Erythroblast (primary cell): ENCODE measurements at regions not wholly inside any gene's neighbourhood (a gene's known extent, or its start where the extent isn't known, plus 50 kb on each side); places are given as distances from the start of the nearest gene placed in this dataset.

ENCODE experiments used
- GATA1 ChIP-seq: IDR thresholded peaks from 2 replicates; pipeline ENCODE4 v1.6.1; 2011; ENCODE audit warnings: low read depth, mild to moderate bottlenecking, control low read depth, low read length, moderate library complexity
- POLR2A ChIP-seq: IDR thresholded peaks from 2 replicates; pipeline ENCODE4 v1.6.1; 2011; ENCODE audit warnings: mild to moderate bottlenecking, low read length

GRCh38 chr2:120620025-120620793 is 115.5 kb upstream of the GLI2 start:
- no peak for TF ChIP-seq POLR2A
- TF ChIP-seq GATA1 = no peak
